Neural cell (in vitro differentiated cells): ENCODE measurements at regions not wholly inside any gene's neighbourhood (a gene's known extent, or its start where the extent isn't known, plus 50 kb on each side); places are given as distances from the start of the nearest gene placed in this dataset.

Experiments
- H2AFZ ChIP-seq: fragments of 200-600, 300-800 bp; sonication (generic), shearing (Covaris generic); 2 replicates; pipeline ENCODE4 v1.6.0; 2014; ENCODE audit warnings: low read depth, mild to moderate bottlenecking, antibody characterized with exemption, low read length, moderate library complexity
- H3F3A ChIP-seq: fragments of 200-600 bp; shearing (Covaris generic); 2 replicates; pipeline ENCODE4 v1.6.1; 2016; ENCODE audit warnings: mild to moderate bottlenecking, moderate library complexity, mixed read lengths, antibody characterized with exemption, low read length; ENCODE audit not compliant: insufficient read depth, poor library complexity, severe bottlenecking
- H3K27ac ChIP-seq: fragments of 200-600, 300-800 bp; sonication (generic), shearing (Covaris generic); 2 replicates; pipeline ENCODE4 v1.5.1; 2014; ENCODE audit warnings: mild to moderate bottlenecking, low read length, moderate library complexity
- H3K27me3 ChIP-seq: fragments of 300-800, 200-600 bp; sonication (generic), shearing (Covaris generic); 2 replicates; pipeline ENCODE4 v1.6.0; 2014; ENCODE audit warnings: mild to moderate bottlenecking, low read depth, low read length, moderate library complexity; ENCODE audit not compliant: insufficient read depth
- H3K36me3 ChIP-seq: fragments of 300-800, 200-600 bp; sonication (generic), shearing (Covaris generic); 2 replicates; pipeline ENCODE4 v1.5.1; 2014; ENCODE audit warnings: mild to moderate bottlenecking, antibody characterized with exemption, low read length, moderate library complexity; ENCODE audit not compliant: insufficient read depth
- H3K4me2 ChIP-seq: fragments of 300-800, 200-600 bp; sonication (generic), shearing (Covaris generic); 2 replicates; pipeline ENCODE4 v1.6.0; 2014; ENCODE audit warnings: mild to moderate bottlenecking, low read length
- H3K4me3 ChIP-seq: fragments of 300-800, 200-600 bp; sonication (generic), shearing (Covaris generic); 2 replicates; pipeline ENCODE4 v1.5.1; 2014; ENCODE audit warnings: mild to moderate bottlenecking, low read length, moderate library complexity
- H3K79me2 ChIP-seq: fragments of 200-600 bp; shearing (Covaris generic); replicated peaks from 2 replicates; pipeline ENCODE4 v1.6.0; 2014; ENCODE audit warnings: mild to moderate bottlenecking, low read length, moderate library complexity; ENCODE audit not compliant: insufficient read depth
- H3K9ac ChIP-seq: fragments of 300-800, 200-600 bp; sonication (generic), shearing (Covaris generic); 2 replicates; pipeline ENCODE4 v1.6.1; 2016; ENCODE audit warnings: mild to moderate bottlenecking, low read length, mixed read lengths
- H3K9me2 ChIP-seq: fragments of 200-600 bp; shearing (Covaris generic); 2 replicates; pipeline ENCODE4 v1.6.1; 2016; ENCODE audit warnings: mild to moderate bottlenecking, low read length, mixed read lengths; ENCODE audit not compliant: insufficient read depth
- H3K9me3 ChIP-seq: fragments of 200-600, 300-800 bp; sonication (generic), shearing (Covaris generic); 2 replicates; pipeline ENCODE4 v1.6.1; 2016; ENCODE audit warnings: mild to moderate bottlenecking, mixed run types, low read length, moderate library complexity, mixed read lengths
- H4K20me1 ChIP-seq: fragments of 200-600 bp; shearing (Covaris generic); 2 replicates; pipeline ENCODE4 v1.6.1; 2016; ENCODE audit warnings: mild to moderate bottlenecking, mixed run types; ENCODE audit not compliant: insufficient read depth
- EP300 ChIP-seq: fragments of 450-650 bp; conservative IDR thresholded peaks from 2 replicates; pipeline ENCODE4 v1.6.1; 2014; ENCODE audit warnings: antibody characterized with exemption, mild to moderate bottlenecking, moderate library complexity; ENCODE audit not compliant: poor library complexity, severe bottlenecking
- EZH2 ChIP-seq: fragments of 200-600, 300-800 bp; shearing (Covaris generic), sonication (generic); IDR thresholded peaks from 2 replicates; pipeline ENCODE4 v1.6.1; 2014; ENCODE audit warnings: antibody characterized with exemption, low read length, borderline replicate concordance, mild to moderate bottlenecking; ENCODE audit not compliant: insufficient read depth, poor library complexity, severe bottlenecking
- MXI1 ChIP-seq: fragments of 450-650 bp; conservative IDR thresholded peaks from 2 replicates; pipeline ENCODE4 v1.6.1; 2014; ENCODE audit warnings: antibody characterized with exemption, mild to moderate bottlenecking; ENCODE audit not compliant: poor library complexity, severe bottlenecking
- POLR2AphosphoS5 ChIP-seq: IDR thresholded peaks from 2 replicates; pipeline ENCODE4 v1.6.1; 2012
- RAD21 ChIP-seq: fragments of 450-650 bp; conservative IDR thresholded peaks from 2 replicates; pipeline ENCODE4 v1.6.1; 2014; ENCODE audit warnings: antibody characterized with exemption, mild to moderate bottlenecking, moderate library complexity
- SMC3 ChIP-seq: fragments of 450-650 bp; conservative IDR thresholded peaks from 2 replicates; pipeline ENCODE4 v1.6.1; 2014; ENCODE audit warnings: antibody characterized with exemption, mild to moderate bottlenecking, moderate library complexity; ENCODE audit not compliant: poor library complexity
- TAF1 ChIP-seq: IDR thresholded peaks from 2 replicates; pipeline ENCODE4 v1.6.1; 2012; ENCODE audit warnings: low read depth
- TF ChIP-seq, protein P1 (sequence below): fragments of 450-650 bp; IDR thresholded peaks from 2 replicates; pipeline ENCODE4 v1.5.1; 2014; ENCODE audit warnings: antibody characterized with exemption, mild to moderate bottlenecking, moderate library complexity; ENCODE audit not compliant: poor library complexity, severe bottlenecking
- TF ChIP-seq, protein P2 (sequence below): IDR thresholded peaks from 2 replicates; pipeline ENCODE4 v1.6.1; 2012; ENCODE audit warnings: borderline replicate concordance

DNA sequence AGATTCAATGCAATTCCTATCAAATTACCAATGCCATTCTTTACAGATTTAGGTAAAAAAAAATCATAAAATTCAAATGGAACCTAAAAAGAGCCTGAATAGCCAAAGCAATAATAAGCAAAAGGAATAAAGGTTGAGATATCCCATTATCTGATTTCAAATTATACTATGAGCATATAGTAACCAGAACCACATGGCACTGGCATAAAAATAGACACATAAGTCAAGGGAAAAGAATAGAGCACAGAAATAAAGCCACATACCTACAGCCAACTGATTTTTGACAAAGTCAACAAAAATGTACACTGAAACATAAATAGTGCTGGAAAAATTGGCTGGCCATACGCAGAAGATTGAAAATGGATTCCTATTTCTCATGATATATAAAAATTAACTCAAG lies 853.7 kb downstream of the FAT4 start:
- no peaks in the 10 kb centered on the region for H3K36me3 ChIP-seq
- TF ChIP-seq, protein P1, sequence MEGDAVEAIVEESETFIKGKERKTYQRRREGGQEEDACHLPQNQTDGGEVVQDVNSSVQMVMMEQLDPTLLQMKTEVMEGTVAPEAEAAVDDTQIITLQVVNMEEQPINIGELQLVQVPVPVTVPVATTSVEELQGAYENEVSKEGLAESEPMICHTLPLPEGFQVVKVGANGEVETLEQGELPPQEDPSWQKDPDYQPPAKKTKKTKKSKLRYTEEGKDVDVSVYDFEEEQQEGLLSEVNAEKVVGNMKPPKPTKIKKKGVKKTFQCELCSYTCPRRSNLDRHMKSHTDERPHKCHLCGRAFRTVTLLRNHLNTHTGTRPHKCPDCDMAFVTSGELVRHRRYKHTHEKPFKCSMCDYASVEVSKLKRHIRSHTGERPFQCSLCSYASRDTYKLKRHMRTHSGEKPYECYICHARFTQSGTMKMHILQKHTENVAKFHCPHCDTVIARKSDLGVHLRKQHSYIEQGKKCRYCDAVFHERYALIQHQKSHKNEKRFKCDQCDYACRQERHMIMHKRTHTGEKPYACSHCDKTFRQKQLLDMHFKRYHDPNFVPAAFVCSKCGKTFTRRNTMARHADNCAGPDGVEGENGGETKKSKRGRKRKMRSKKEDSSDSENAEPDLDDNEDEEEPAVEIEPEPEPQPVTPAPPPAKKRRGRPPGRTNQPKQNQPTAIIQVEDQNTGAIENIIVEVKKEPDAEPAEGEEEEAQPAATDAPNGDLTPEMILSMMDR, result no peak
- TF ChIP-seq RAD21 (no peak), EZH2 (no peak), POLR2AphosphoS5 (no peak)
- no peak overlapping the region for H3K4me3 ChIP-seq

DNA sequence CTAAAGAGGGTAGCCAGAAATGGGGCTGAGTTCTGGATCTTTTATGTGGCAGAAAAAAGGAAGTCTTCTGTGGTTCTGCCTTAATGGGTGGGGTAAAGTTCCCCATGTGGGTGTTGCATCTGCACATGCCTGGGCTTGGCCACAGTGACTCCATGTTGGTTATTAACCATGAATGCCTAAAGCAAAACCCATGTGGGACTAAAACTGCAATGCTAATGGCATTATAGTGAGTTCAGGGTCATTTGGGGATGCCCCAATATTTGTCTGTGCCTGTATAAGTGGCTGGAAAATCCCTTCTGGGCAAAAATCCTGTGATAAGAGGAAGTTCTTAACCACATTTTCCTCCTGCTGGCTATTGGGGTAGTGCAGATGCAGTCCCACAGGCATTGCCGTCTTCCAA lies 857.4 kb downstream of the FAT4 start:
- TF ChIP-seq TAF1 (no peak), MXI1 (no peak), EP300 (no peak), RAD21 (no peak), POLR2AphosphoS5 (no peak), EZH2 (no peak), SMC3 (no peak)
- TF ChIP-seq, protein P1, result no peak
- TF ChIP-seq, protein P2, sequence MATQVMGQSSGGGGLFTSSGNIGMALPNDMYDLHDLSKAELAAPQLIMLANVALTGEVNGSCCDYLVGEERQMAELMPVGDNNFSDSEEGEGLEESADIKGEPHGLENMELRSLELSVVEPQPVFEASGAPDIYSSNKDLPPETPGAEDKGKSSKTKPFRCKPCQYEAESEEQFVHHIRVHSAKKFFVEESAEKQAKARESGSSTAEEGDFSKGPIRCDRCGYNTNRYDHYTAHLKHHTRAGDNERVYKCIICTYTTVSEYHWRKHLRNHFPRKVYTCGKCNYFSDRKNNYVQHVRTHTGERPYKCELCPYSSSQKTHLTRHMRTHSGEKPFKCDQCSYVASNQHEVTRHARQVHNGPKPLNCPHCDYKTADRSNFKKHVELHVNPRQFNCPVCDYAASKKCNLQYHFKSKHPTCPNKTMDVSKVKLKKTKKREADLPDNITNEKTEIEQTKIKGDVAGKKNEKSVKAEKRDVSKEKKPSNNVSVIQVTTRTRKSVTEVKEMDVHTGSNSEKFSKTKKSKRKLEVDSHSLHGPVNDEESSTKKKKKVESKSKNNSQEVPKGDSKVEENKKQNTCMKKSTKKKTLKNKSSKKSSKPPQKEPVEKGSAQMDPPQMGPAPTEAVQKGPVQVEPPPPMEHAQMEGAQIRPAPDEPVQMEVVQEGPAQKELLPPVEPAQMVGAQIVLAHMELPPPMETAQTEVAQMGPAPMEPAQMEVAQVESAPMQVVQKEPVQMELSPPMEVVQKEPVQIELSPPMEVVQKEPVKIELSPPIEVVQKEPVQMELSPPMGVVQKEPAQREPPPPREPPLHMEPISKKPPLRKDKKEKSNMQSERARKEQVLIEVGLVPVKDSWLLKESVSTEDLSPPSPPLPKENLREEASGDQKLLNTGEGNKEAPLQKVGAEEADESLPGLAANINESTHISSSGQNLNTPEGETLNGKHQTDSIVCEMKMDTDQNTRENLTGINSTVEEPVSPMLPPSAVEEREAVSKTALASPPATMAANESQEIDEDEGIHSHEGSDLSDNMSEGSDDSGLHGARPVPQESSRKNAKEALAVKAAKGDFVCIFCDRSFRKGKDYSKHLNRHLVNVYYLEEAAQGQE, result no peak
- Histone ChIP-seq H3K9me2 (no peaks in the 10 kb centered on the region), H3K9me3 (no peaks in the 10 kb centered on the region), H3K27me3 (no peaks in the 10 kb centered on the region), H3K79me2 (no peaks in the 10 kb centered on the region), H3F3A (no peaks in the 10 kb centered on the region), H3K4me3 (no peak overlapping the region), H3K9ac (no peak overlapping the region), H2AFZ (no peak overlapping the region), H3K4me2 (no peak overlapping the region), H3K36me3 (no peaks in the 10 kb centered on the region), H3K27ac (no peak overlapping the region), H4K20me1 (no peaks in the 10 kb centered on the region)

More for the DNA sequence above, 853.7 kb downstream of the FAT4 start:
- no peaks in the 10 kb centered on the region for H3K79me2 ChIP-seq
- H3K9ac ChIP-seq, result no peak overlapping the region
- H3K27ac ChIP-seq, result no peak overlapping the region
- no peaks in the 10 kb centered on the region for H3K27me3 ChIP-seq
- H3F3A ChIP-seq, result no peaks in the 10 kb centered on the region
- H3K9me3 ChIP-seq, result no peaks in the 10 kb centered on the region
- no peaks in the 10 kb centered on the region for H3K9me2 ChIP-seq
- H4K20me1 ChIP-seq, result no peaks in the 10 kb centered on the region
- no peak overlapping the region for H3K4me2 ChIP-seq
- H2AFZ ChIP-seq, result no peak overlapping the region
